HCT116 (cell line): ENCODE measurements at regions not wholly inside any gene's neighbourhood (a gene's known extent, or its start where the extent isn't known, plus 50 kb on each side); places are given as distances from the start of the nearest gene placed in this dataset.

Experiments used
- CEBPB ChIP-seq: IDR thresholded peaks from 2 replicates; pipeline ENCODE4 v1.6.1; 2012; ENCODE audit warnings: low read depth
- CTCF ChIP-seq, 3 experiments: fragments of 200-600 bp in 1 of 3; sonication (generic) in 1 of 3; IDR thresholded peaks in 2 of 3; conservative IDR thresholded peaks in 1 of 3; 2 replicates each; pipeline ENCODE4 v1.5.1; 2012 to 2017; ENCODE audit warnings: low read depth in 2 of 3, low read length in 2 of 3, antibody characterized with exemption in 1 of 3, borderline replicate concordance in 1 of 3, control low read depth in 1 of 3, mild to moderate bottlenecking in 1 of 3, mixed read lengths in 1 of 3, mixed run types in 1 of 3, moderate library complexity in 1 of 3; ENCODE audit not compliant: insufficient read depth in 1 of 3
- EGR1 ChIP-seq: IDR thresholded peaks from 2 replicates; pipeline ENCODE4 v1.6.1; 2012; ENCODE audit warnings: low read depth
- EZH2 ChIP-seq: fragments of 200-600 bp; sonication (generic); IDR thresholded peaks from 2 replicates; pipeline ENCODE4 v1.6.1; 2017; ENCODE audit warnings: antibody characterized with exemption, mixed run types
- EZH2phosphoT487 ChIP-seq: fragments of 200-600 bp; IDR thresholded peaks from 2 replicates; pipeline ENCODE4 v1.6.1; 2018; ENCODE audit warnings: antibody characterized with exemption, borderline replicate concordance
- MAX ChIP-seq: IDR thresholded peaks from 2 replicates; pipeline ENCODE4 v1.6.1; 2012
- POLR2A ChIP-seq: IDR thresholded peaks from 2 replicates; pipeline ENCODE4 v1.7.0; 2011; ENCODE audit warnings: borderline replicate concordance; ENCODE audit not compliant: insufficient read depth, insufficient read length; ENCODE audit errors: extremely low read depth
- POLR2AphosphoS5 ChIP-seq: IDR thresholded peaks from 2 replicates; pipeline ENCODE4 v1.6.1; 2011; ENCODE audit warnings: mild to moderate bottlenecking, low read depth, low read length, moderate library complexity
- REST ChIP-seq: IDR thresholded peaks from 2 replicates; pipeline ENCODE4 v1.6.1; 2012; ENCODE audit warnings: low read depth
- TCF7L2 ChIP-seq: IDR thresholded peaks from 2 replicates; pipeline ENCODE4 v1.7.0; 2011; ENCODE audit warnings: borderline replicate concordance, inconsistent platforms; ENCODE audit not compliant: insufficient read depth, insufficient read length; ENCODE audit errors: extremely low read depth

- TF ChIP-seq CTCF (IDR thresholded peaks at IDR 0.05 in 2 of 3, conservative IDR thresholded peaks at IDR 0.05 in 1 of 3; ENCODE audit: borderline replicate concordance in 1 of 3, insufficient read depth in 1 of 3, low read depth in 2 of 3, low read length in 2 of 3) (no peak), CEBPB (no peak), EZH2phosphoT487 (no peak), REST (no peak), TCF7L2 (no peak), POLR2A (no peak), MAX (no peak), EGR1 (no peak), POLR2AphosphoS5 (no peak), EZH2 (no peak)
These were observed 1629.2 kb upstream of the ADGRL3 start for GRCh38 chr4:59570860-59571476.
